ENCODE measurements at regions not wholly inside any gene's neighbourhood (a gene's known extent, or its start where the extent isn't known, plus 50 kb on each side); places are given as distances from the start of the nearest gene placed in this dataset.
"Not testable (repeated sequence)": the region's sequence is repeated elsewhere in the genome, so short reads cannot be mapped to it uniquely, and the experiment has no call there.

- DNase-seq (ENCODE audit: low spot score), result peak; percentile 80
- TF ChIP-seq CTCF (IDR thresholded peaks at IDR 0.05; ENCODE audit: extremely low read depth, missing control alignments), result peak; percentile 32
Measured at GRCh38 chr14:106459971-106460730, 933.8 kb downstream of the TMEM121 start.

GRCh38 chr14:106460916-106461315 lies 934.5 kb downstream of the TMEM121 start:
- no peak for TF ChIP-seq CTCF (IDR thresholded peaks at IDR 0.05; ENCODE audit: extremely low read depth, missing control alignments)
- DNase-seq (ENCODE audit: low spot score), result no peak

- not testable (repeated sequence) for DNase-seq (ENCODE audit: low spot score)
Measured at GRCh38 chr14:106466483-106466882, 940.1 kb downstream of the TMEM121 start.

- DNase-seq (ENCODE audit: low spot score), result not testable (repeated sequence)
Measured at GRCh38 chr14:106468869-106469268, 942.5 kb downstream of the TMEM121 start.

- not testable (repeated sequence) for DNase-seq (ENCODE audit: low spot score)
Measured at GRCh38 chr14:106470028-106470427, 943.6 kb downstream of the TMEM121 start.

GRCh38 chr14:106474261-106475028 lies 948.1 kb downstream of the TMEM121 start:
- peak; percentile 29 for DNase-seq (ENCODE audit: low spot score)

GRCh38 chr14:106475214-106475613 lies 948.8 kb downstream of the TMEM121 start:
- not testable (repeated sequence) for DNase-seq (ENCODE audit: low spot score)

GRCh38 chr14:106477600-106477999 lies 951.2 kb downstream of the TMEM121 start:
- DNase-seq (ENCODE audit: low spot score), result not testable (repeated sequence)

GRCh38 chr14:106480287-106480686 lies 953.9 kb downstream of the TMEM121 start:
- not testable (repeated sequence) for DNase-seq (ENCODE audit: low spot score)

- not testable (repeated sequence) for DNase-seq (ENCODE audit: low spot score)
Measured at GRCh38 chr14:106482213-106482612, 955.8 kb downstream of the TMEM121 start.

- no peak for DNase-seq (ENCODE audit: low spot score)
- TF ChIP-seq CTCF (IDR thresholded peaks at IDR 0.05; ENCODE audit: extremely low read depth, missing control alignments), result no peak
Measured at GRCh38 chr14:106487600-106487999, 961.2 kb downstream of the TMEM121 start.

GRCh38 chr14:106488291-106488690 lies 961.9 kb downstream of the TMEM121 start:
- no peak for TF ChIP-seq CTCF (IDR thresholded peaks at IDR 0.05; ENCODE audit: extremely low read depth, missing control alignments)
- DNase-seq (ENCODE audit: low spot score), result no peak

Data from GM20000 (cell line).